ENCODE measurements at regions not wholly inside any gene's neighbourhood (a gene's known extent, or its start where the extent isn't known, plus 50 kb on each side); places are given as distances from the start of the nearest gene placed in this dataset.

DNA sequence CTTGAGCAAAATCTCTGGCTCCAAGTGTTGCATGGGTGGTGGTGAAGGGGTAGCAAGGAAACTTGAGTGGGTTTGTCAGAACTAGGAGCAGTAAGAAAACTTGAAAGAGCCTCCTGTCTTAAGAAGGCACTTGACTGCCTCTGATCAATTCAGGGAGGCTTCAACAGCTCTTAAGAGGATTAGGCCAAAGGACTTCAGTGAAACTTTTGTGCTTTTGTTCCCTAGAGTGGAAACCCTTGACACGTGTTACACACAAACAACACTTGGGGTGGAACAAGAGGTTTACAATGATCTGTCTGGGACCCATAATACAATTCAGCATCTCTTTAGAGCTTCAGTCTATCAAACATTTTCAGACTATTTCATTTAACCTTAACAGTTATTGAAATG is 80.1 kb upstream of the ARMC2 start:
- H3K4me3 ChIP-seq (ENCODE audit: low read length), result no peak overlapping the region
- TF ChIP-seq, protein P1, sequence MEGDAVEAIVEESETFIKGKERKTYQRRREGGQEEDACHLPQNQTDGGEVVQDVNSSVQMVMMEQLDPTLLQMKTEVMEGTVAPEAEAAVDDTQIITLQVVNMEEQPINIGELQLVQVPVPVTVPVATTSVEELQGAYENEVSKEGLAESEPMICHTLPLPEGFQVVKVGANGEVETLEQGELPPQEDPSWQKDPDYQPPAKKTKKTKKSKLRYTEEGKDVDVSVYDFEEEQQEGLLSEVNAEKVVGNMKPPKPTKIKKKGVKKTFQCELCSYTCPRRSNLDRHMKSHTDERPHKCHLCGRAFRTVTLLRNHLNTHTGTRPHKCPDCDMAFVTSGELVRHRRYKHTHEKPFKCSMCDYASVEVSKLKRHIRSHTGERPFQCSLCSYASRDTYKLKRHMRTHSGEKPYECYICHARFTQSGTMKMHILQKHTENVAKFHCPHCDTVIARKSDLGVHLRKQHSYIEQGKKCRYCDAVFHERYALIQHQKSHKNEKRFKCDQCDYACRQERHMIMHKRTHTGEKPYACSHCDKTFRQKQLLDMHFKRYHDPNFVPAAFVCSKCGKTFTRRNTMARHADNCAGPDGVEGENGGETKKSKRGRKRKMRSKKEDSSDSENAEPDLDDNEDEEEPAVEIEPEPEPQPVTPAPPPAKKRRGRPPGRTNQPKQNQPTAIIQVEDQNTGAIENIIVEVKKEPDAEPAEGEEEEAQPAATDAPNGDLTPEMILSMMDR (conservative IDR thresholded peaks at IDR 0.05; ENCODE audit: low read length), result no peak

DNA sequence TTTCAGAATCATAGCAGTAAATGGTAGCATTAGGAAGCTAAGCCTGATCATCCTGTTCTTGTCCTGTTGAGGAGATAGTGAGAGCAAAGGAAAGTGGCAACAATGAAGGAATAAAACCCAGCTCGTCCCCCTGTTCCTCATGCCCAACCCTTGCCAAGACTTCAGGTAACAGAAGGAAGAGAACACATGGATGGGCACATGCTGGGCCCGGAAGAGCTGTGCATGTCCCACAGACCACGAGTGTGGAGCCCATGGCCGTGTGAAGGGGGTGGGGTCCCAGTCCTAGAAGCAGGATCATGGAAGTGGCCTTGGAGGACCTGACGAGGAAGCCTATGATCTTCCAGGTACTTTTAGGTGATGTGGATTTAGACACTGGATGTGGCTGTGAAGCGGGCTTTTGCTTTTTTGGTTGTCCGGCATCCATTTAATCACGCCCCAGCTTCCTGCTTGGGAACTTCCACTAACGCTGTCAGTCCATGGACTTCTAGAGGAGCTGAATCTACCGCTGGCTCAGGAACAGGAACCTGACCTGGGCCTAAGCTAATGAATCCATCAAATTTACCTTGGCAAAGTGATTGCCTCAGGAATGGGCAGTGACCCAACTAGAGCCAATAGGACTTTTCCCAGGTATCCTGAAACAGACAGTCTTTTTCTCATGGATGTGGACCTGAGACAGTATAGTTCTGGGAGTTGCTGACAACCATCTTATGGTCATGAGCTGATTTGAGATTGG is 79.3 kb upstream of the ARMC2 start:
- TF ChIP-seq, protein P1 (conservative IDR thresholded peaks at IDR 0.05; ENCODE audit: low read length), result no peak
- no peak for DNase-seq (ENCODE audit: low read depth)
- H3K4me3 ChIP-seq (ENCODE audit: low read length), result no peak overlapping the region

More for the DNA sequence above, 80.1 kb upstream of the ARMC2 start:
- DNase-seq (ENCODE audit: low read depth), result no peak

DNA sequence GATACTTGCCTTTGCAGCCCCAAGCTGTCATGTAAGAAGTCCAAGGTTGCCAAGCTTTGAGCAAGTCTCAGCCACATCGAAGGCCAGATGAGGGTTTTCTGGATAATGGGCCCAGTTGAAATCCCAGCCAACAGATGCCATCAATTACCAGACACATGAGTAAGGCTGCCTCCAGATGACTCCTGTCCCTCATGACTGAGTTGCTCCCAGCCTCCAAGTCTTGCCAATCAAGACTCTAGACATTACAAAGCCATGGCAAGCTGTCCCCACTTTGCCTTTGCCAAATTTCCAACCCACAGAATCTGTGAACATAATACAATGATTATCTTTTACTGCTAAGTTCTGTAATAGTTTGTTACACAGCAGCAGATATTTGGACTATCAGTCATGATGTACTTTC is 76.8 kb upstream of the ARMC2 start:
- TF ChIP-seq, protein P1 (conservative IDR thresholded peaks at IDR 0.05; ENCODE audit: low read length), result no peak
- H3K4me3 ChIP-seq (ENCODE audit: low read length), result no peak overlapping the region
- DNase-seq (ENCODE audit: low read depth), result peak; percentile 94

DNA sequence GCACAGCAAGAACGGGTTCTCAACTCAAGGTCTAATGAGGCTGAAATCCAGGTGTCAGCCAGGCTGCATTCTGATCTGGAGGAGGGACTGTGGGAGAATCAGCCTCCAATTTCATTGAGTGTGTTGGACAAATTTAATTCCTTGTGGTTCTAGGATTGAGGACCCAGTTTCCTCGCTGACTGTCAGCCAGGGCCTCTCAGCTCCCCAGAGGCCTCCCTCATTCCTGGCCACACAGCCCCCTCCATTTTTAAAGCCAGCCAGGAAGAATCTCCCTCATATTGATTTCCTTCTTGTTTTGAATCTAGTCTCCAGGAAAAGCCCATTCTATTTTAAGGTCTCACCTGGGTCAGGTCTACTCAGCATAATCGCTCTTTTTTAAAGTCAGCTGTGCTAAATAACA is 73.7 kb upstream of the ARMC2 start:
- no peak overlapping the region for H3K4me3 ChIP-seq (ENCODE audit: low read length)
- no peak for DNase-seq (ENCODE audit: low read depth)
- TF ChIP-seq, protein P1 (conservative IDR thresholded peaks at IDR 0.05; ENCODE audit: low read length), result no peak

DNA sequence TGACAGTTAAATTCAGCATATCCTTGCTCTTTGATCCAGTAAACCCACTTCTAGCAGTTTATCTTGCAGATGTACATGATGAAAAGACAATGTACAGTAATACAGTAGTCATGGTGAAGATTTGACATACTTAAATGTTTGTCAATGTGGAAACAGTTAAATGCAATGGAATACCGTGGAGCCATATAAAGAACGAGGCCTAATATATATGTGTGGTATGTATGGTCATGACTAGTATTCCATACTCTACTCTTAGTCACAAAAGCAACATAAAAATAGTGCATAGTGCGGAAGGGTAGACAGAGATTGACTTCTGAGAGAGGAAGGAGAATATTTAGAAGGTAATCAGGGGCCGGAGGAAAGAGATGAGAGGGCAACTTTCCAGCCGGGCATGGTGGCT is 70.7 kb upstream of the ARMC2 start:
- TF ChIP-seq, protein P1 (conservative IDR thresholded peaks at IDR 0.05; ENCODE audit: low read length), result no peak
- DNase-seq (ENCODE audit: low read depth), result no peak
- no peak overlapping the region for H3K4me3 ChIP-seq (ENCODE audit: low read length)

DNA sequence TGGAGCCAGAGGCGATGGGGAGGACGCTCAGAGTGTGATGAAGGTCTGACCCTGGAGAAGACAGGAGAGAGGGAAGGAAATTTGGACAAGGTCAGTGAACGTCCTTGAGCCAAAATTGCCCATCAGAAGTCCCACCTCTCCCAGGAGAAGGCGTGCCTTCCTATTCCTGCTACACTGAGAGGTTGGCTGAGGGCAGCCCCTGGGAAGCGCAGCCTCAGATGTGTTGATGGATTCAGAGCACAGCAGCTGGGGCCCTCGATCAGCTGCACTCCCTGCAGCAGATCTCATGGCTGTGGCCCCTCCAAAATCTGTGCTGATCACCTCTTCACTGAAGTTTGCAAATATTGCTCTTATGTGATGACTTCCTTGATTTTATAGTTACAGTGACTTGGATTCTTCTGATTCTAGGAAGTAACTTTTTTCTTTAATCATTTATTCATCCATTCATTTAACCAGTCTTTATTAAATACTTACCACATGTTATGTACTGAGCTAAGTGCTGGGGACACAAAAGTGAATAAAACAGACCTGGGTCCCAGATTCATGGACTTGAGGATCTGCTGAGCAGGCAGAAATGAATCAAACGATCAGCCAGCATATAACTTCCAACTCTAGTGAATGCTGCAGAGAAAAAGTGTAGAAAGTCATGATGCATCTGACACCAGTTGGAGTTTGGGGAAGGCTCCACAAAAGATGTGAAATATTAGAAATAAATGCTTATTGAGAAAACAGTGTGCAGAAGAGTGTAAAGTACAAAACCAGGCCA is 69.6 kb upstream of the ARMC2 start:
- no peak overlapping the region for H3K4me3 ChIP-seq (ENCODE audit: low read length)
- DNase-seq (ENCODE audit: low read depth), result no peak

More for the DNA sequence above, 69.6 kb upstream of the ARMC2 start:
- TF ChIP-seq, protein P1 (conservative IDR thresholded peaks at IDR 0.05; ENCODE audit: low read length), result no peak

Measured in AG10803 (cell line).